Fibroblast of skin of back (primary cell): ENCODE measurements at regions not wholly inside any gene's neighbourhood (a gene's known extent, or its start where the extent isn't known, plus 50 kb on each side); places are given as distances from the start of the nearest gene placed in this dataset.

Experiments used
- DNase-seq: peaks from one replicate; pipeline ENCODE4 v3.0.0-alpha.2; 2013

DNA sequence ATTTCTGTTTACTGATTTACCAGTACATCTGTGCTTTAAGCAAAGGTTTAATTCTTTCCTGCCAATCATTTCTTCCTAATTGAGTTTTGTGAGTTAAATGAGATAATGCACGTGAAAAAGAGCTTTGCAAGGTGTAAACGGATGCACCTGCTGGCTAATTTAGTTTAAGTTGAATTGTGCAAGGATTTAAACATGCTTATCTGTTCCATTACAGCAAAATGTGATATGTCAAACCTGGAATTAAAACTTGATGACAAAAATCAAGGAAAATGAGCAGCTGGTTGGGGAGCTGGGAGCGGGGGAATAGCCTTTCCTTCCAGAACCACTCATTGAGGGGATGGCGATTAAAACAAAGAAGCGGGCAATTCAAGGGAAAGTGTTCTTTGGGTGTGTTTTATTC is 155.0 kb upstream of the CTTNBP2 start:
- no peak for DNase-seq

DNA sequence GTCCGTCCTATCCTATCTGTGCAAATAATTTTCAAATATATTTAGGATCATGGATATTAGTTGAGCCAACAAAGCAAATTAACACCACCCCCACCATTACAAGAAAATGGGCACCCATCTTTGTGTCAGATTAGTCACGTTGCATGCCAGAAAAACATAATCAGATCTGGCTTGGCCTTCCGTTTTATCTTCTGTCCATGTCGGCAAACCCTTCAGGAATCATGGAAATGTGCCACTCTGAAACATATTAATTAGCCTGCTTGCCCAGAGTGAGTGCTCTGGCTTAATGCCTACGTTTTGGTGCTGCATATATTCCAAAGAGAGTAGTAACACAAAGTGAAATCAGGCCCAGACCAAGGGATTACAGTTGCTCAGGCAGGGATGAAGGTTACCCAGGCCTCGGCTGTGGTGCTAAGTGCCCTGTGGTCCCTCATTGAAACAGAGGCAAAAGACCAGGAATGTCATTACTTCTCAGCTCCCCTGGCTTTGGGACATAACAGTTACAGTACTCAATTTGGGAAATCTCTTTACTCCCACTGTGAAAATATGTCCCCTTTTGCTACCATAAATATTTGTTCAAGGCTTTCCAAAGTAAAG is 154.0 kb upstream of the LSM8 start:
- no peak for DNase-seq

DNA sequence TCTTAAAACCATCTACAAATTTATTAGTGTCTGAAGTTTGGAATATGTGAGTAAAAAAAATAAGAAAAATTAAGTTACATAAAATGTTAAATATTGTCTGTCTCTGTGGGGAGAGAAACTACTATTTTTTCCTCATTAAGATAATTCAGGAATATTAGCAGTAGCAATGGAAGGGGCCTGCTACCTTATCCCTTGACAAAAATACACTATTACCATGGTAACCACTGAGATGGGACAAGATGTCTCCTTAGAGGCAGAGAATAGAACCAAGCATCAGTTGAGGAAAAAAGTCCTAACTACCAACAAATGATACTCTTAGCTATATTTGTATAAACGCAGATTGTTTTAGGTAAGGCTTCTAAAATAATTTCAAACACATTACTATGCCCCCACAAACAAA is 150.7 kb upstream of the LSM8 start:
- DNase-seq, result no peak

DNA sequence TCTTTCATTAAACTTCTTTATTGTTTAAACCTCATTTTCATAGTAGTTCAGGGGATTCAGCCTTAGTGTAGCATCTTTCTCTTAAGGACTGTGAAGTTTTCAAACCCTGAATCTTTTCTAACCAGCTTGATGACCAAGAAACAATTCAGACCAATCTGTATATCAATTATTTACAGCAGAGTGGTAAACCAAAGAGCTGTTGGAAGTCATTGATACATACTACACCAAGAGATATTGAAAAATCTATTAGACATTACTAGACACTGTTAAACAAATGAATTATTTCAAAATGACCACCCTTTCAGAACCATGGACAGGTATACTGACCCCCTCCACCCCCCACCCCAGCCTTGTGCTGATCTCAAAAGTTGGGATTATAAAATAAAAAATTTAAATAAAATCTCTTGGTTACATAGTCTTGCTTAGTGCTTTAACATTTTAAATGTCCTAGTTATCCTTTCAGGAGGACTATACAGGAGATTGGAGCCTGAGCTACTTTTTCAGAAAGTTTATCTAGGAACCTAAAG is 143.9 kb upstream of the LSM8 start:
- DNase-seq, result no peak

DNA sequence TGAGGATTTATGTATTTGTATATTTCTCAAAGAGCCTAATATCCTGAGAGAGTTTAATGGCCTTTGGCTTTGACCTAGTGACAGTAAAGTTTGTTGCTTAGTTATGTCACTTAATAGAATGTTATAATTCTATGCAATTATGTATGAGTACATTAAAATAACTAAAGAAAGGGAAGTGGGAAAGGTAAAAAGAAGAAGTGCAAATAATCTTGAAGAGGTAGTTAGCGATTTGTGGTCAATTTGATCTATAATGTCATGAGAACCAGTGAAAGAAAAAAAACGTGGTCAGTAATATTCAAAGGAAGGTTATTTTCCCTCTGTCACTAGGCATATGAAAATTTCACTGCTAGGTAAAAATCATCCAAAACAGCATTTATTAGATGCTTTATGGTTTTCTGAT is 143.4 kb upstream of the LSM8 start:
- DNase-seq, result no peak

DNA sequence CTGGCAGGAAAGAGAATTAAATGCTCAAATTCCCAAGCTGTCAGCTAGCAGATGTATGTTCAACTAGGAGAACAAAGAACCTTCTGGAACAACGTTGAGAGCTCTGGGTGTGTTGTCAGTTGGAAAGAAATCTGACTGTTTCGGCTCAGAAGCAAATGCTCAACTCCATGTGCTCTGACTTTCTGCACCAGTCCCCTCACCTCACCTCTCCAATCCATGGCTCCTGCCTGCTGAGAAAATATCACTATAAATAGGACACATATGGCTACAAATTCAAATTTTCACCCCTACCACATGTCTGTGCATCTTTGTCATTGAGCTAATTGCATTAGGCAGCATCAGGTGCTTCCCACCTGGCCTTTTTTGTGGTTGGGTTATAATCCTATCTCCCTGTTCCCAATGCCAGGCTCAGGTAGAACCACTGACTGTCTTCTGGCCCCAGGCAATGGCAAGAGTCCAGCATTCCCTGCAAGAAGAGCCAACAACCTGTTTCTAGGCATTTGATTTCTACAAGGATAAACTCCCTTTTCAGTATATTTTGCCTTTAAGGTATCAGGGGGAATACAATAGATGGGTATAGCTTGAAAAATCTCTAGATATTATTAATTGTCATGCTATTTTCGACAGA is 142.6 kb upstream of the LSM8 start:
- no peak for DNase-seq

DNA sequence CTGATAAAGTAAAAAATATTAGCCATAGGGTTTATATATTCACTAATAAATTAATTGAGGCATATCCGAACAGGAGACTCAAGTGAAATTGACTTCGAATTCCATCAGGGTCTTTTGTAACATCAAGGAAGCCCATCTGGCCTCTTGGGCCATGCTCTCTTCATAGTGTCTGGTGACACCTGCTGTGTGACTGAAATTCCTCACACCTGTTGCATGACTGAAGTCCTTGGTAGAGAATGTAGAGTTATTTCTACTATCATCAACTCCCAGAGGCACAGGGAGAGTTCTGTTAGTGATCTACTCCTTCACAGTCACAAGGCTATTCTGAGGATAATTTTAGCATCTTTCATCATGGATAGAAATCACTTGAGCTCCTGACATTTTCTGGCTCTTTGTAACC is 138.3 kb upstream of the LSM8 start:
- no peak for DNase-seq

DNA sequence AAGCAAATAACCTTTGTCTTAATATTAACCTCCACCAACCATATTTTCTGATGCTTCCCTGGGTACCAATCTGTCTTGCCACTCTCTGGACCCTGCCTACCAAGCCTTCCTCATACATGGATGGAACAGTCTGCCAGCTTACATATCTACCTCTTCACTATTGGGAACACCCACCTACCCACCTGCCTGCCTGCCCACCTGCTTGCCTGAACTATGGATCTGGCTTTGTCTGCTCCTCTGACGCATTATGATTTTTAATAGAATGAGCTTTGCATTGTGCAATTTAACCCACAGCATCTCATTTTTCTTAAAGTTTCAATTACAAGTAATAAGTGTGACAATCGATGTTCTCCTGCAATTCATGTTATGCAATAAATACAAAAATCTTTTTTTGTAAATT is 137.9 kb upstream of the LSM8 start:
- no peak for DNase-seq

DNA sequence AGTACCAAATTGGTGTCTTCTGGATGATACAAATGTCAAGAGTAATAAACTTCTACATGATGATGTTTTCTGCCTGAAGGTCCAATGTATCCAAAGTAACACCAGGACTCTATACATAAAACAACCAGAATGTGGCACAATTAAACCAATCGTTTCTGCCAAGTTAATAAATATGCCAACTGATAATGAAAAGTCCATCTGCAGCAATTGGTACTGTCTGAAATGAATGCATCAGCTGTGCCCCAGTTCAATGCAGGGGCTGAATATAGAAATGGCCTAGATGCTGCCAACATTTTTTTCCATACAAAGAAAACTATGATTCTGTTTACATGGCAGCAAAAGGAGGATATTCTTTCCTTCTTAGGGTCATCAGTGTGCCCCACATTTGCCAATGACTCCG is 137.2 kb upstream of the LSM8 start:
- DNase-seq, result no peak

DNA sequence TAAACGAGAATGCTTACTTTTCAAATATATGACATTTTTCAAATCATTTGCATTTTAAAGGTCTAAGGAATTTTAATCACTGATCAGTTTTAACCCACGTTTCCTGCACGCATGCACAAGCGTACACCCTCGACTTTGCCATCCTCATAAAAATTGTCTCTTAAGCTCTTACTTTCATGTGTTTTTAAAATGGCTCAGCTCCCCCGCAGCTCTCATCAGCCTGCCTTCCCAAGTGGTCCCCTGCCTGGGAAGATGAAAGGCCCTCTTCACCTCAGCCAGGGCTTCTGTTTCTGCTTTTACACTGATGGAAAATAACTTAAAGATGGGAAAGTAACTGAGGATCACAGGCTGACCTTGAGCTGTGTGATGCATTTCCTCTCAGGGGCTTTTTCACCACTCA is 131.6 kb upstream of the LSM8 start:
- no peak for DNase-seq

DNA sequence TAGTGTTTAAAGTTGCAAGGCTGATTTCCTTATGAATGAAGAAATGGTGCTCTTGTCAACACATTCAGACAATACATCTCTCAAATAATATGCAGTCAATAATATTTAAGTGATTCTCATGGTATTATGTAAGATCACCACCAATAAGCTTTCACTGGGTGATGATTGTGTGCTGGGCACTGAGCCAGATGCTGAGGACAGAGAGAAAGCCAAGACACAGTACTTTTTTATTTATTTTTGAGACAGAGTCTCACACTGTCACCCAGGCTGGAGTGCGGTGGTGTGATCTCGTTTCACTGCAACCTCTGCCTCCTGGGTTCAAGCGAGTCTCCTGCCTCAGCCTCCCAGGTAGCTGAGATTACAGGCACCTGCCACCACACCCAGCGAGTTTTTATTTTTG is 130.6 kb upstream of the LSM8 start:
- DNase-seq, result no peak

DNA sequence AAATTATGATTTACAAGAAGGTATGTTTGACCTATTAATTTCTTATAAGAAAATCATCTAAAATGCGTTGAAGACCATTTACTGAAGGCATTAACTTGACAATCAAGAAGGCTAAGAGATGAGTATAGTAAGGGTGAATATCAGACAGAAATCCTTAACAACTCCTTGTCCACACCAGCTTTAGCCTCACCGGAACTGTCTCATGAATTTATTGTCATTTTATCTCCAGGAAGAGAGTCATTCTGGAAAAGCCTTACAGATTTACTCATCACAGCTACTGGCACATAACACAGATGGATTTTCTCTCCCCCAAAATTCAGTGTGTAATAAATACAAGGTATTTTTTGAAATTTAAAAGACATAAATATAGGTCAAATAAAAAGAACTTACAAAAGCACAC is 129.4 kb upstream of the LSM8 start:
- DNase-seq, result no peak

DNA sequence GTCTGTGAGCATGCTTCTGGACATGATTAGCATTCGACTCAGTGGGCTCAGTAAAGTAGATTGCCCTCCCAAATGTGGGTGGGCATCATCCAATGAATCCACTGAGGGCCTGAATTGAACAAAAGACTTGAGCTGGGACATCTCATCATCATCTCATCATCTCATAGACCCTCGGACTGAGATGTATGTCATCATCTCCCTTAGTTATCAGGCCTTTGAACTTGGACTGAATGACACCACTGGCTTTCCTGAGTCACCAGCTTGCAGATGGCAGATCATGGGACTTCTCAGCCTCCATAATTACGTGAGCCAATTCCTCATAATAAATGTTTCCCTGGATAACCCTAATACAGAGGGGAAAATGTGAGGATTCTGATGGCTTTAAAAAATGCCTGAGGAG is 128.3 kb upstream of the LSM8 start:
- no peak for DNase-seq

DNA sequence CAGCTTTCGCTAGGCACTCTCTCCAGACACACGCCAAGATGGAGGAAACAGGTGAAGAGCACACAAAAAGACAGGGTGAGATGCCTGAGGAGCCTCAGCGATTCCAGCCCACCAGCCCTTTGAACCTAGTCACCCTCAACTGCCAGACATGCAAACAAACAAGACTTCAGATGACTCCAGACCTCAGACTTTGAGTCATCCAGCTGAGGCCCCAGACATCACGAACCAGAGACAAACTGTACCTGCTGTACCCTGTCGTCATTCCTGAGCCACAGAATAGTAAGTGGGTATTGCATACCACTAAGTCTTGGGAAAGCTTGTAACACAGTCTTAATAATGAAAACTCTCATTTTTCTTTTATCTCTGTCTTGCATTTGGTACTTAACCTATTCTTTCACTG is 126.6 kb upstream of the LSM8 start:
- no peak for DNase-seq

DNA sequence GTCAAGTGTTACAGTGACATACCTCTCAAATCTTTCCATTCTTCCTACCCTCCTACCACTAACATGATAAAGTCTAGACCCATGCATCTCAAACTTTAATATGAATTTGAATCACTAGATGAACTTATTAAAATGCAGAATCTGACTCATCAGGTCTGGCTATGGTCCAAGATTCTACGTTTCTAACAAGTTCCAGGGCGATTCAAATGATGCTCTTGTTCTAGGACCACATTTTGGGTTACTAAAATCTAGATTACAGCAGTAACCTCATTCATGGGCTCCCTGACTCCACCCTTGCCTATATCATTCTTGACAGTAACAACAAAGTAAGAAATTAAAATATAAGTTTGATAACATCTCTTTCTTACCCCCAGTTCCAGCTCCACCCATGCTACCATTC is 124.8 kb upstream of the LSM8 start:
- no peak for DNase-seq

DNA sequence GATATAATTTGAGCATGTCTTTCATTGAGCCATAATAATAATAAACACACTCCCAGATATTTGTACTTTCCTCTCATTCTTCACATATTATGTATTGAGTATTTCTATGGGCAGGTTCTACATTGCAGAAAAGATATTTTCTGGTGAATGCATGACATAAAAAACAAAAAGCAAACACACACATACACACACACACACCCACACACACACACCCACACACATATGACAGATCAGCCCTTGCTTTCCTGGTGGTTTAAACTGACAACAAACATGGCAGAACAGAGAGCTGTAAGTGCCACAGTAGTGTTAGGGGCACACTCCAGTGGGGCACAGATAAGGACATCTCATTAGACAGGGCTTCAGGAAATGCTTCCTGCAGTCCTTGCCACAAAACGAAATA is 123.3 kb upstream of the LSM8 start:
- no peak for DNase-seq

DNA sequence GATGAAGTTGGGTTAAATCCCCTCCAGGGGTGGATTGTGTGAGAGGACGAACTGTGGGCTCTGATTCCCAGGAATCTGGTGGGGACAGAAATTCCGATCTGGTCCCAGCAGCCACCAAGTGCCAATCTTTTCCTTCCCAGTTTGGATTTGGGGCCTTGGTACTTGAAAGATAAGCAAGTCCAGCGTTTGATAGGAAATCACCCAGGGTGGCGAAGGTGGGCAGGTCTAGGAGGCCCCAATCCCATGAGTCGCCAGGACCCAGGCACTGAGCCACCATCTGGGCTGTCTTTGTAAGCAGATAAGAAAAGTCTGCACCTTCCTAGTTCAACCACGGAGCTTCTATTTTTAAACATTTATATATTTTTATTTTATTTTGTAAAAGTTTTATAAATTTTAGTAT is 122.6 kb upstream of the LSM8 start:
- no peak for DNase-seq

DNA sequence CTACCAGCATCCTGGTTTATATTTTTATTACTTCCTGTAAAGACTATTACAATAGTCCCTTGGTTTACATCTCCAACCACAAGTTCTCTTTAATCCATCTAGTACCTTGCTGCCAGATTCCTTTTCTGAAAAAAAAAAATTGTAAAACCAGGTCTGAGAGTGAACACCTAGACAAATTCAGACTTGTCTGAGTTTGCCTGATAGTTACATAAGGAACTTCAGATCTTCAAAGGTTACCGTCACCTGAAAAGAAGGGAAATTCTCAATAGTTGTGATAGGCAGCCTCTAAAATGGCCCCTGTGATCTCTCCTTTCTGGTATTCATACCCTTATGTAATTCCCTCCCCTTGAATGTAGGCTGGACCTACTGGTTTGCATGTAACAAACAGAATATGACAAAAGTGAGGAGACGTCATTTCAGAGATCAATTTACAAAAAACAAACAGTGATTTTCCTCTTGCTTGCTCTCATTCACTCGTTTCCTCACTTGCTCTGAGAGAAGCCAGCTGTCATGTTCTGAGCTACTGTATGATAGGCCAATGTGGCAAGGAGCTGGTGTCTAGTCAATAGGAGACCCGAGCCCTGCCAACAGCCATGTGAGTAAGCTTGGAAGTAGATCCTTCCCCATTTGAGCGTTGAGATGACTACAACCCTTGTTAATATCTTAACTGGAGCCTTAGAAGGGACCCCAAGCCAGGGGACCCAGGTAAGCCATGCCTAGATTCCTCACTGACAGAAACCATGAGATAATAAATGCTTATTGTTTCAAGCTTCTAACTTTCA is 110.9 kb upstream of the LSM8 start:
- no peak for DNase-seq

DNA sequence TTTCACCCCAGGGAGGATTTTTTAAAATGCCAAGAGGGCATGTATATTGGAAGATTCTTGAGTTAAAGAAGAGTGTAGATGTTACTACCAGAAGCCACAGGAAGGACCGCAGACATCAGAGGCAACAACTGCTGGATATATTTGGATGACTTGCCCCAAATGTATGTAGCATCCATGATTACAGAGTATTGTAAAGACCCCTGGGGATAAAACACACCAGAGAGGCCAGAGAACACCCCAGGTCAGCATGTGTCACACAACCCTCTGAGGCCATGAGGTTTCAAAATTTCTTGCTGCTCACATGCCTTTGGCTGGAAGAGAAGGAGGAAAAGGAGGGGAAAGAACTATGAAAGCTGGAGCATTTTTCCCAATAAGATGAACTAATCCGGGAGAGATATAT is 108.0 kb upstream of the LSM8 start:
- DNase-seq, result peak; percentile 2

DNA sequence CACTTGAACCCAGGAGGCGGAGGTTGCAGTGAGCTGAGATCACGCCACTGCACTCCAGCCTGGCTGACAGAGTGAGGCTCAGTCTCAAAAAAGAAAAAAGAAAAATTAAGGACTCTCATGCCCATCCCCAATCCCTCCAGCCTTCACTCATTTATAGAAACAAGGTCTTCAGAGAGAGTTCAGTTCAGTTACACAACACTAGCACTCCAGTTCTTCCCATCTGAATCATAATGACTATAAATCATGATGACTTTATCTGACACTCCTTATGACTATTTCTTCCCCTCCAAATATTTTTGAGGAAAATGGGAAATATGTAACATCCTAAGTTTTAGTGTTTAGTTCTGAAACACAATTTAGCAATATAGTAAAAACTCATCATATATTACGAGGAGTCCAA is 107.4 kb upstream of the LSM8 start:
- DNase-seq, result no peak

DNA sequence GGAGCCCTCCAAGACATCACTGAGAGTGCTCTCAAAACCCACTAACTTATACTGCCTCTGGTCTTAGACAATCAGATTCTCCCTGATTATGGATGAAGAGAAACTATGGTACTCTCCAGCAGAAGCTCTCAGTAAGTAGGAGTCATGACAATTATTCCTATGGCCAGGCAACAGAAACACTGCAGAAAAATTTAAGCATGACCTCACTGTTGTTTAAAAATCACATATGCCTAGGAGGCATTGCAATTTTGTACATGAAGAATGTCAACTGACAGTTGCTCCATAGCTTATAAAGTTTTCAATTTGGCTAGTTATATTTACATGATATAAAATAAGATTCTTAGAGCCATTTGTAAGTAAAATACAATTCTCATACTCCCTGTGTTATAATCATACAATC is 105.9 kb upstream of the LSM8 start:
- no peak for DNase-seq

DNA sequence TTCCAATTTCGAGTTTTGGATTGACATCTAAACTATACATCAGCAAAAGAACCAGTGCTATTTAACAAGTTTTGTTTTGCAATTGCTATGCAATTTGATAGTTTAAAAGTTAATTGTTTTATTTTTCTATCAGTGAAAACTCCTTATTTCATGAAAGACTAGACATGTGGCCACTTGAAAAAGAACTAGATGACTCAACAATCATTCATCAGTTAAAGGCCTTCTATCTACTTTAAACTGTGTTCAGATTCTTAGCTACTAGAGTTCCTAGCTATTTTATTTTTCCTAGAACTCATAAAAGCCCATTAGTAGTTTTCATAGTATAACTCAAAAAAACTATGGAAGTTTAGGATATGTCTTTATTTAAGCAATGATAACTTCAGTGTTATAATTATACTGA is 104.6 kb upstream of the LSM8 start:
- DNase-seq, result no peak

DNA sequence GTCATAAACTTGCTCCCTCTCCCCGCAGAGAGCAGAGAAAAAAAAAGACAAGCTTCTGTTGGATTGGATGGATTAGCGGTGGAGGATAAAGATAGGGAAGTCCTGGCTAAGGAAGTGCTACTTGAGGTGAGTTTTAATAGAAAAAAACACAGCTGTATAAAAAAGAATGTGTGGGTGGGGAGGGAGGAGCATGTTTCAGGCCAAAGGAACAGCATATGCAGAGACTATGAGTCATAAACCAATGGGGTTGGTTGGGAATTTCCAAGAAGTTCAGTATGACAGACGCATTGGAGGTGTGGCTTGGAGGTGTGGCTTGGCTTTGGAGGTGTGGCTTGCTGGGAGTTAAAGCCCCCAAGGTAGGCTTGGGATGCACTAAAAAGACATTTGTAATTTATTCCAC is 103.0 kb upstream of the LSM8 start:
- peak; percentile 12 for DNase-seq

DNA sequence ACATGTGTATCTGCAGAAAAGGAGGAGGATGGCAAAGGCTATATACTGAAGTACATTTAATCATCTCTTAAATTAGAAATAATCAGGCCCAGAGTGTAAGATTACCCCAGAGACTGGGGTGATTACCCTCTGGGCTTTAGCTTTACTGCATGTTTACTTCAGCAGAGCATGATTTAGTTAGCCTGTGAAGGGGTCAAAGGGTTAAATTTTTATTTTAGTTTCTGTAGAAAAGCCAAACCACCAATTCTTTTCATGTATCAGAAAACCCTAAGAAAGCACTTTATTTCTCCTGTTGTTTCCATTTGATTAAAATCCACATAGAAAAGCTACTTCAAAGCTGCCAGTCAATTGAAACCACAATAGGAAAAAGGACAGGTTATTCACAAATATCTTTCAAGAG is 101.5 kb upstream of the LSM8 start:
- DNase-seq, result no peak
